ENCODE measurements at regions not wholly inside any gene's neighbourhood (a gene's known extent, or its start where the extent isn't known, plus 50 kb on each side); places are given as distances from the start of the nearest gene placed in this dataset.

DNA sequence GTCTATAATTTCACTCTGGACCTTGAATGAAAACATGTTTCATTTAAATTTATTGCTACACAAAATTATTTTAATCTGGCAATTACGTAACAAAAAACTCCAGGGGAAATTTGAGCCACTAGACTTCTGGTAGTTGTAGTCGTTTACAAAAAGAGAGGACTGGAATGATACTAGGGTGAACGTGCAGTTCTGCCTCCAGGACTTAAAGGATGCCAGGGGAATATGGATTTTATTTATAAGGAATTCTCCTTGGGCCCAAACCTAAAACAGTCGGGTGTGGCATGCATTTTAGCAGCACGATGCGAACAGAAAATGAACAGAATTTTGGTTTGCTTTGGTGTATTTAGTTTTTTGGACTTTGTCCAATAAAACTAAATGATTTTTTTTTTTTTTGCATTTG lies 76.9 kb downstream of the PRL start:
- TF ChIP-seq, protein P1, sequence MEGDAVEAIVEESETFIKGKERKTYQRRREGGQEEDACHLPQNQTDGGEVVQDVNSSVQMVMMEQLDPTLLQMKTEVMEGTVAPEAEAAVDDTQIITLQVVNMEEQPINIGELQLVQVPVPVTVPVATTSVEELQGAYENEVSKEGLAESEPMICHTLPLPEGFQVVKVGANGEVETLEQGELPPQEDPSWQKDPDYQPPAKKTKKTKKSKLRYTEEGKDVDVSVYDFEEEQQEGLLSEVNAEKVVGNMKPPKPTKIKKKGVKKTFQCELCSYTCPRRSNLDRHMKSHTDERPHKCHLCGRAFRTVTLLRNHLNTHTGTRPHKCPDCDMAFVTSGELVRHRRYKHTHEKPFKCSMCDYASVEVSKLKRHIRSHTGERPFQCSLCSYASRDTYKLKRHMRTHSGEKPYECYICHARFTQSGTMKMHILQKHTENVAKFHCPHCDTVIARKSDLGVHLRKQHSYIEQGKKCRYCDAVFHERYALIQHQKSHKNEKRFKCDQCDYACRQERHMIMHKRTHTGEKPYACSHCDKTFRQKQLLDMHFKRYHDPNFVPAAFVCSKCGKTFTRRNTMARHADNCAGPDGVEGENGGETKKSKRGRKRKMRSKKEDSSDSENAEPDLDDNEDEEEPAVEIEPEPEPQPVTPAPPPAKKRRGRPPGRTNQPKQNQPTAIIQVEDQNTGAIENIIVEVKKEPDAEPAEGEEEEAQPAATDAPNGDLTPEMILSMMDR (IDR thresholded peaks at IDR 0.05) = no peak
- no peak overlapping the region for H3K27ac ChIP-seq
- peaks cover 0 to 6% of the 10 kb centered on the region in 2 donors for H3K4me1 ChIP-seq (ENCODE audit: control insufficient read depth in 1 of 2, low read depth in 2 of 2)
- no peaks in the 10 kb centered on the region for H3K27me3 ChIP-seq (replicated peaks; ENCODE audit: insufficient read depth)
- H3K9me3 ChIP-seq = no peaks in the 10 kb centered on the region
- no peak overlapping the region for H3K4me3 ChIP-seq
- no peak for DNase-seq (ENCODE audit: low spot score)
- H3K36me3 ChIP-seq = no peaks in the 10 kb centered on the region
- no peak for ATAC-seq (ENCODE audit: insufficient number of reproducible peaks, low FRiP score, low read depth)

DNA sequence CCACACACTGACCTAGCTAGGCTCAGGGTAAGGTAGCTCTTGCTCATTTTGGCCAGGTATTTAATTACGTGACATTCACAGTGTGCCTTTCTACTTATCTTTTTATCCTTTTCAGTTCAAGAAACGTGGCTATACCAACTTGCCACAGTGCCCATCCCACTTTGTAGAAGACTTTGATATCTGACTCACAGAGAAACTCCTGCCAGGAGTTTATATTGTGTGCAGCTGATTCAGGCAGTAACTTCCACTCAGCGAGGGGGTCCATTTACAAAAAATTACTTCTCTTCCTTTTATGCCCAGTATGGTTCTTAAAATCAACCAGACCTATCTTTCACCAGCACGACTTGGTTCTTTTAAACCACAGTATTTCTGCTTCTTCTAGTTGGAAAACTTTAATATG lies 75.6 kb downstream of the PRL start:
- peaks cover 0 to 6% of the 10 kb centered on the region in 2 donors for H3K4me1 ChIP-seq (ENCODE audit: control insufficient read depth in 1 of 2, low read depth in 2 of 2)
- no peaks in the 10 kb centered on the region for H3K36me3 ChIP-seq
- DNase-seq (ENCODE audit: low spot score) (no peak), ATAC-seq (ENCODE audit: insufficient number of reproducible peaks, low FRiP score, low read depth) (no peak)
- H3K27me3 ChIP-seq (replicated peaks; ENCODE audit: insufficient read depth) = no peaks in the 10 kb centered on the region
- no peak overlapping the region for H3K4me3 ChIP-seq
- TF ChIP-seq, protein P1 (IDR thresholded peaks at IDR 0.05) = no peak
- H3K27ac ChIP-seq = no peak overlapping the region
- H3K9me3 ChIP-seq = no peaks in the 10 kb centered on the region

DNA sequence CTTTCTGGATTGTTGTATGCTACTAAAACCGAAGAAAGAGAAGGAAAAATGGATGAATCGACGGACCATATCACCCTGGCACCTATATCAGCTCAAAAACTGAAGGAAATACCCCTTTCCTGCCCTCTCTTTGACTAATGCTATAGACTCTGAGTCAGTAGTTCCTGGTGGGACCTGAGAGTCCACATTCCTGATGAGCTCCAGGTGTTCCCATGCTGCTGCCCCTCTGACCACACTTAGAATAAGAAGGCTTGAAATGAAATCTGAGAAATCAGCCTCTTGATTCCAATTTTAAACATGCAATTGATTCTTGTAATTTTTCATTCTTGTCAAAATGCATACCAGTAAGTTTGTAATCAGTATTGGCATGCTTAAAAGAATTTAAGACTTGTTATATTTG lies 75.2 kb downstream of the PRL start:
- Histone ChIP-seq H3K4me3 (no peak overlapping the region), H3K36me3 (no peaks in the 10 kb centered on the region), H3K27me3 (replicated peaks; ENCODE audit: insufficient read depth) (no peaks in the 10 kb centered on the region), H3K9me3 (no peaks in the 10 kb centered on the region), H3K4me1 (ENCODE audit: control insufficient read depth in 1 of 2, low read depth in 2 of 2) (peaks cover 0 to 6% of the 10 kb centered on the region in 2 donors), H3K27ac (no peak overlapping the region)
- DNase-seq (ENCODE audit: low spot score) (no peak), ATAC-seq (ENCODE audit: insufficient number of reproducible peaks, low FRiP score, low read depth) (no peak)
- TF ChIP-seq, protein P1 (IDR thresholded peaks at IDR 0.05) = no peak

DNA sequence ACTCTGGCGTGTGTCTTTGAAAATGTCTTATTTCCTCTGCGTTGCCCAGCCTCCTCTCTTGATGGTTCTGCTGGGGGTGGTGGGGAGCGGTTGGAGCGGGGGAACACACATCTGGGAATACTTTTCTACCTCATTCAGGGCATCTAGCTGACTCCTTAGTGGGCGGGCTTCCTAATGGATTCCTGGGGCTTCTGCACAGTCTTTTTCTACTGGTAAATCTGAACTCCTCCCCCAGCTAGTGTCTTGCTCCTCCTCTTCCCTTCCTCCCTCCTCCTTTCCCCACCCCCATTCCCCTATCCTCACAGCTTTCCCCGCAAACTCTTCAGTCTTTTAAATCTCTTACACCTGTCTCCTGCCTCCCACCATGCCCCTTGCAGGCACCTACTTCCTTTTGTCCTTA lies 74.4 kb downstream of the PRL start:
- TF ChIP-seq, protein P1 (IDR thresholded peaks at IDR 0.05) = no peak
- Histone ChIP-seq H3K27me3 (replicated peaks; ENCODE audit: insufficient read depth) (no peaks in the 10 kb centered on the region), H3K9me3 (no peaks in the 10 kb centered on the region), H3K4me1 (ENCODE audit: control insufficient read depth in 1 of 2, low read depth in 2 of 2) (peaks cover 0 to 6% of the 10 kb centered on the region in 2 donors), H3K4me3 (no peak overlapping the region), H3K27ac (no peak overlapping the region), H3K36me3 (no peaks in the 10 kb centered on the region)
- no peak for ATAC-seq (ENCODE audit: insufficient number of reproducible peaks, low FRiP score, low read depth)
- no peak for DNase-seq (ENCODE audit: low spot score)

DNA sequence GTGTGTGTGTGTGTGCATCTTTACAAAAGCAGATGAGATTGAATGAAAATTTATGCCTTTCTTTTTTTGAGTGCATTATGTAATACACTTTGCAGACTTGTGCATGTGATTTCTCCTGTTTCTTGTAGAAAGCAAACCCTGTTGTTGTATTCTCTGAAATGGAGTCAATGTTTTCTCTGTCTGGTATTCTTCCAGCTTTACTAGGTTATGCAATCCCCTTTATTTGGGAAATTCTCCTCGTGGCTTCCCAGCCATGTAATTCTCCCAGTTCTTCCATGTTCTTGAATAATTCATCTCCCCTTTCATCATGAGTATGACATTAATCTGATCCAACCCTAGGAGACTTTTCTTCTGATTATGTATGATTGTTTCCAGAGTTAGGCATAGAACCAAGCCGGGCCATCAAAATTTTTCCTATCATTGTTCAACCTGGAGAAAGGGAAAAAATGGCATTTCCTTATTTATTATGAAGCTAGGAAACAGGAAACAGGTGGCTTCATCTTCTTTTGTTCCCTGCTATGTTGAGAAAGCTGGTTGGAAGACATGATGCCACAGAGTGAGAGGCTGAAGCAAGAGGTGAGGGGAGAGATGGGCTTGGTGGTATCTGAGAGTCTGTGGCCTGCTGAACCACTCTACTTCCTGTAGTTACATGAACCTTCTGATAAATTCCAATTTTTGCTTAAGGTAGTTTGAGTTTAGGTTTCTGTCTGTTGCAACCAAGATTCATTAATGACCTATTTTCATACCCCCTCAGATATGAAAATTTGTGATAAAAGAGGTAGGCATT lies 68.8 kb downstream of the PRL start:
- no peaks in the 10 kb centered on the region for H3K4me1 ChIP-seq (ENCODE audit: control insufficient read depth in 1 of 2, low read depth in 2 of 2)
- no peak overlapping the region for H3K4me3 ChIP-seq
- DNase-seq (ENCODE audit: low spot score) (no peak), ATAC-seq (ENCODE audit: insufficient number of reproducible peaks, low FRiP score, low read depth) (no peak)
- H3K27ac ChIP-seq = no peak overlapping the region
- no peaks in the 10 kb centered on the region for H3K36me3 ChIP-seq
- TF ChIP-seq, protein P1 (IDR thresholded peaks at IDR 0.05) = no peak
- no peaks in the 10 kb centered on the region for H3K27me3 ChIP-seq (replicated peaks; ENCODE audit: insufficient read depth)
- H3K9me3 ChIP-seq = no peaks in the 10 kb centered on the region
